GM19099 (cell line): ENCODE measurements at regions not wholly inside any gene's neighbourhood (a gene's known extent, or its start where the extent isn't known, plus 50 kb on each side); places are given as distances from the start of the nearest gene placed in this dataset.

Source experiments
- POLR2A ChIP-seq: IDR thresholded peaks from 3 replicates; pipeline ENCODE4 v1.6.1; 2011; ENCODE audit warnings: low read depth; ENCODE audit not compliant: insufficient read length; ENCODE audit errors: extremely low read depth

- TF ChIP-seq POLR2A: no peak
Measured at GRCh38 chr3:116767726-116768125, 58.1 kb downstream of the TUSC7 start.

- no peak for TF ChIP-seq POLR2A
Measured at GRCh38 chr3:116770815-116771450, 61.4 kb downstream of the TUSC7 start.

- no peak for TF ChIP-seq POLR2A
Measured at GRCh38 chr3:116776880-116777785, 67.6 kb downstream of the TUSC7 start.

GRCh38 chr3:116785226-116785625, 75.6 kb downstream of the TUSC7 start:
- TF ChIP-seq POLR2A: no peak

- TF ChIP-seq POLR2A: no peak
Measured at GRCh38 chr3:116802651-116803050, 93.1 kb downstream of the TUSC7 start.

GRCh38 chr3:116806351-116806750, 96.8 kb downstream of the TUSC7 start:
- TF ChIP-seq POLR2A: no peak

GRCh38 chr3:116808725-116809124, 99.1 kb downstream of the TUSC7 start:
- no peak for TF ChIP-seq POLR2A

- no peak for TF ChIP-seq POLR2A
Measured at GRCh38 chr3:116809208-116809607, 99.6 kb downstream of the TUSC7 start.

- no peak for TF ChIP-seq POLR2A
Measured at GRCh38 chr3:116811754-116812153, 102.2 kb downstream of the TUSC7 start.

GRCh38 chr3:116812949-116813348, 103.4 kb downstream of the TUSC7 start:
- TF ChIP-seq POLR2A: no peak

GRCh38 chr3:116815321-116815720, 105.7 kb downstream of the TUSC7 start:
- TF ChIP-seq POLR2A: no peak

- TF ChIP-seq POLR2A: no peak
Measured at GRCh38 chr3:116815831-116816588, 106.4 kb downstream of the TUSC7 start.

- TF ChIP-seq POLR2A: no peak
Measured at GRCh38 chr3:116821371-116821770, 111.8 kb downstream of the TUSC7 start.

- TF ChIP-seq POLR2A: no peak
Measured at GRCh38 chr3:116824208-116824607, 114.6 kb downstream of the TUSC7 start.

GRCh38 chr3:116833202-116833601, 123.6 kb downstream of the TUSC7 start:
- TF ChIP-seq POLR2A: no peak
